ENCODE measurements at regions not wholly inside any gene's neighbourhood (a gene's known extent, or its start where the extent isn't known, plus 50 kb on each side); places are given as distances from the start of the nearest gene placed in this dataset.

GRCh38 chr12:114218136-114218535 is 187.8 kb downstream of the TBX5 start:
- FAIRE-seq = no peak

GRCh38 chr12:114215746-114216145 is 190.2 kb downstream of the TBX5 start:
- ATAC-seq = no peak

More at GRCh38 chr12:114218136-114218535, 187.8 kb downstream of the TBX5 start:
- WGBS, 2 donors = 58 to 65% methylated on average over 2 of the region's 2 CpGs
- intact Hi-C loops (cut with DNase I) = no loop called here
- no peak overlapping the region for H3K4me3 ChIP-seq
- no peaks in the 10 kb centered on the region for H3K4me1 ChIP-seq
- no peak overlapping the region for H3K27ac ChIP-seq
- H3K36me3 ChIP-seq = no peaks in the 10 kb centered on the region
- no peaks in the 10 kb centered on the region for H3K27me3 ChIP-seq
- H3K9me3 ChIP-seq = no peaks in the 10 kb centered on the region
- TF ChIP-seq CTCF (IDR thresholded peaks at IDR 0.05) = no peak
- no peak for ATAC-seq
- DNase-seq = no peak

GRCh38 chr12:114213055-114213581 is 192.8 kb downstream of the TBX5 start:
- ATAC-seq = no peak
- Histone ChIP-seq H3K9me3 (no peaks in the 10 kb centered on the region), H3K4me1 (no peaks in the 10 kb centered on the region), H3K27ac (no peak overlapping the region), H3K4me3 (no peak overlapping the region), H3K27me3 (no peaks in the 10 kb centered on the region), H3K36me3 (no peaks in the 10 kb centered on the region)
- no peak for DNase-seq
- 12 to 18% methylated on average over 2 of the region's 2 CpGs for WGBS, 2 donors
- no peak for FAIRE-seq
- TF ChIP-seq CTCF (IDR thresholded peaks at IDR 0.05) = no peak
- intact Hi-C loops (cut with DNase I) = no loop called here

More at GRCh38 chr12:114215746-114216145, 190.2 kb downstream of the TBX5 start:
- H3K9me3 ChIP-seq = no peaks in the 10 kb centered on the region
- H3K4me1 ChIP-seq = no peaks in the 10 kb centered on the region
- no peaks in the 10 kb centered on the region for H3K27me3 ChIP-seq
- WGBS, 2 donors = 44 to 52% methylated on average over 6 of the region's 6 CpGs
- FAIRE-seq (no peak), DNase-seq (no peak)
- intact Hi-C loops (cut with DNase I) = no loop called here
- TF ChIP-seq CTCF (IDR thresholded peaks at IDR 0.05) = no peak
- H3K36me3 ChIP-seq = no peaks in the 10 kb centered on the region
- no peak overlapping the region for H3K4me3 ChIP-seq
- no peak overlapping the region for H3K27ac ChIP-seq

DNA sequence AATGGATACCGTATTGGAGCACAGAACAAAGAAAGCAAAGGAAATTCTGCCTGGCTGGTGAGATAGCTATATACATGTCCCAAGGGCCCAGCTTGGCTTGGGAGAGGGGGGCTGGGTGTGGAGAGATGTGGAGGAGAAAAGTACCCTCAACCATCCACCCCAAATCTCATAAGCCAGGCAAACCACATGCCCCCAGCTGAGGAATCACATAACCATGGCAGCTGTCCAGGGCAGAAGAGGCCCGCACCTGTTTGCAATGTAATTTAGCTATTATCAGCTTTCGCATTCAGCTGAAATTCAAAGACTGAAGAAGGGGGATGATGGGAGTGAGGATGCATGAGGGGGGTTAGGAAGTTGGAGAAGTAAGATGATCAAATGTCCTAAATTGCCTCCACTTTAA is 196.1 kb downstream of the TBX5 start:
- intact Hi-C loops (cut with DNase I) = no loop called here
- whole genome bisulfite sequencing, 2 donors = 57 to 70% methylated on average over 3 of the region's 3 CpGs
- H3K27me3 ChIP-seq = no peaks in the 10 kb centered on the region
- H3K9me3 ChIP-seq = no peaks in the 10 kb centered on the region
- no peaks in the 10 kb centered on the region for H3K4me1 ChIP-seq
- ATAC-seq (no peak), FAIRE-seq (no peak), DNase-seq (no peak)
- TF ChIP-seq CTCF (IDR thresholded peaks at IDR 0.05) = no peak
- no peaks in the 10 kb centered on the region for H3K36me3 ChIP-seq
- H3K27ac ChIP-seq = no peak overlapping the region
- no peak overlapping the region for H3K4me3 ChIP-seq

- DNase-seq (no peak), ATAC-seq (no peak), FAIRE-seq (no peak)
- H3K36me3 ChIP-seq = no peaks in the 10 kb centered on the region
- no peaks in the 10 kb centered on the region for H3K4me1 ChIP-seq
- intact Hi-C loops (cut with DNase I) = no loop called here
- no peaks in the 10 kb centered on the region for H3K27me3 ChIP-seq
- no peak overlapping the region for H3K27ac ChIP-seq
- H3K4me3 ChIP-seq = no peak overlapping the region
- H3K9me3 ChIP-seq = no peaks in the 10 kb centered on the region
- no peak for TF ChIP-seq CTCF (IDR thresholded peaks at IDR 0.05)
These were observed 199.4 kb downstream of the TBX5 start for GRCh38 chr12:114206525-114206924.
